Activated T-helper 1 cell treated with anti-CD3 and anti-CD28 coated beads, Interleukin-12 subunit alpha, Interleukin-12 subunit beta, Interleukin-2, Interleukin-4 antibody, amounts not matched to agents 30 ng/mL and 10 ng/mL and 1 ng/mL, durations not matched to agents 14 hours and 24 hours and 36 hours (primary cell): ENCODE measurements at regions not wholly inside any gene's neighbourhood (a gene's known extent, or its start where the extent isn't known, plus 50 kb on each side); places are given as distances from the start of the nearest gene placed in this dataset.

Experiments
- DNase-seq: peaks from one replicate; pipeline ENCODE4 v3.0.0; 2021; ENCODE audit warnings: low spot score
- H3K27ac Mint-ChIP-seq: one replicate; pipeline ENCODE4 v1.8.0; 2021; ENCODE audit warnings: mild to moderate bottlenecking, mixed read lengths
- H3K27me3 Mint-ChIP-seq: one replicate; pipeline ENCODE4 v1.8.0; 2022; ENCODE audit warnings: mild to moderate bottlenecking, moderate library complexity, mixed read lengths; ENCODE audit not compliant: insufficient read depth
- H3K36me3 Mint-ChIP-seq: one replicate; pipeline ENCODE4 v1.8.0; 2021; ENCODE audit warnings: low read depth, mixed read lengths
- H3K4me1 Mint-ChIP-seq: one replicate; pipeline ENCODE4 v1.8.0; 2021; ENCODE audit warnings: low read depth, mixed read lengths
- H3K4me3 Mint-ChIP-seq: one replicate; pipeline ENCODE4 v1.8.0; 2021; ENCODE audit warnings: mild to moderate bottlenecking, moderate library complexity, mixed read lengths
- H3K9me3 Mint-ChIP-seq: one replicate; pipeline ENCODE4 v1.8.0; 2021; ENCODE audit warnings: mixed read lengths
- intact Hi-C: fragments of 100-400 bp; cut with micrococcal nuclease; formaldehyde crosslinking; loops from one replicate; pipeline ENCODE4 v1.15.1; 2024

DNA sequence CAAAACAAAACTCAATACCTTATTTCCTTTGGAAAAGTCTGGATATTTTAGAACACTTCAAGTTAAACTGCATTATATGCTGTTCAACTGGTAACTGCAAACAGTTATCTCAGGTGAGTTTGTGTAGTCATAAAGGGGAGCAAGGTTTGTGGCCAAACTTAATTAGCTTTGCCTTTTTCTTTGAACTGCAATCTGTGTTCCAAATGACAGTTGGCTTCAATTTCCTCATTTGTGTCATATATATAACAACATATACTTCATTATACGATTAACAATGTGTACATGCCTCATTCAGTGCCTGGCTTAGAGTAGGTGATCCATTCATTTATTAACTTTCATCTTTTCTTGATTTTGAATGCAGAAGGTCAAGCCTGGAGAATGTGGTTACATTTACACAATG is 55.8 kb downstream of the KCNE4 start:
- intact Hi-C loops, result no loop called here
- no peaks in the 10 kb centered on the region for H3K4me1 Mint-ChIP-seq
- no peaks in the 10 kb centered on the region for H3K36me3 Mint-ChIP-seq
- peaks cover 3% of the 10 kb centered on the region for H3K27me3 Mint-ChIP-seq
- DNase-seq, result no peak
- no peak overlapping the region for H3K27ac Mint-ChIP-seq
- H3K4me3 Mint-ChIP-seq, result no peak overlapping the region
- H3K9me3 Mint-ChIP-seq, result no peaks in the 10 kb centered on the region

DNA sequence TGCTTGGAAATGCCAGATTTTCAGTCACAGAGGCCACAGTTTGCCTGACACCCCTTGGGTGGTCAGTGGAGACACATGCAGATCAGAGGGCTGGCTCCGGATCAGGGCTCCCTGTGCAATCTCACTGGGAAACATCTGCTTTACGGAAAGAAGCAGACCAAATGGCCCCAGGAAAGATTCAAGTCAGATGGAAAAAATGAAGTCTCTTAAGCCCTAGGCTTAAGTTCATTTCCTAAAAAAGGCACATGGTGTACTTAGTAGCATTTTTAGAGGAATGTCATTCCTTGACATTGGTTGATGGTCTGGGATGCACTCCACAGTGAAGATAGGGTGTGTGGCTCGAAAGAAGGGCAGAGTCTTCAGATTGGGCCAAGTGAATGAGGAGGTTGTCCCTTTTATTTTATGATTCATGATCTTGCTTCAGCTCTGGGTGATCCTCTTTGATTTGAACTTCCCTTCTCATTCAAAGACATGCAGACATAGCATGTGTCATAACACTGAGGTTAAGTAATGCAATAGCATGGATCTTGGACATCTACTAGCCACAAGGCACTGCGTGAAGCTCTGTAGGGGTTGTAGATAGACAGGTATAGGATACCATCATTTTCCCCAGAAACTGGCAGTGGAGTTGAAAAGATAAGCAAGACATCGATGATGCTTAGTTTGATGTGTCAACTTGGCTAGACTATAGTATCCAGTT is 56.5 kb downstream of the KCNE4 start:
- no peak for DNase-seq
- Mint-ChIP-seq H3K27ac (no peak overlapping the region), H3K4me1 (no peaks in the 10 kb centered on the region), H3K27me3 (peaks cover 3% of the 10 kb centered on the region), H3K36me3 (no peaks in the 10 kb centered on the region), H3K4me3 (no peak overlapping the region), H3K9me3 (no peaks in the 10 kb centered on the region)
- intact Hi-C loops, result no loop called here

DNA sequence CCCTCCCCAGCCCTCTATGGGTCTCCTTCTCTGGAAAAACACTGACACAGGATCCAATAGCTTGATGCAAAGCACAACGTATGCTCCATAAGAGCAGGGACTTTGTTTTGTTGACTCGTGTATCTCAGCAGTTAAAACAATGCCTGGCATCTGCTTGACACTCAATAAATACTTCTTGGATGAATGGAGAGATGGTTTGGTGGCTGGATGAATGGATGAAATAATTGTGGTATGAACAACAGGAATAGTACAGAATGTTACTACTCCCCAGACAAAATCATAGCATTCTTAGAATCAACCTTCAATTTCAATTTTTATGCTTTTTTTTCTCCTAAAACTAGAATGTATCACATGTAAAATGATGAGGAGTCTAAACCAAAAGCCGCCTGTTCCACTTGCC is 57.4 kb downstream of the KCNE4 start:
- H3K27ac Mint-ChIP-seq, result no peak overlapping the region
- intact Hi-C loops, result no loop called here

DNA sequence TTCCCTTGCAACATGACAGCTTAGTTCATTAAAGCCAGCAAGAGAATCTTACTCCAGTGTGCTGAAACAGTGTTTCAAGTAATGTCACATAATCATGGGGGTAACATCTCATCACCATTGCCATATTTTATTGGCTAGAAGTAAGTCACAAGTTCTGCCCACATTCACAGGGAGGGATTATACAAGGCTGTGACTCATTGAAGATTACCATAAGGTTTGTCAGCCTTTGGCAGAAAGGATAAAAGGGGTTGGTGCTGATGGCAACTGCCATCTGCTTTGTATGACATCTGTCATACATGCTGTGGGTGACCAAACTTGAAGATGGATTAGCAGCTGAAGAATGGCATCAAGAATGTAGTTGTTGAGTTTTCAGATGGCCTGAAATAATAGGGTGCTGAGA is 61.2 kb downstream of the KCNE4 start:
- intact Hi-C loops, result no loop called here
- no peaks in the 10 kb centered on the region for H3K36me3 Mint-ChIP-seq
- H3K4me3 Mint-ChIP-seq, result no peak overlapping the region
- no peak overlapping the region for H3K27ac Mint-ChIP-seq
- no peak for DNase-seq
- no peaks in the 10 kb centered on the region for H3K9me3 Mint-ChIP-seq
- H3K4me1 Mint-ChIP-seq, result no peaks in the 10 kb centered on the region
- peaks cover 2% of the 10 kb centered on the region for H3K27me3 Mint-ChIP-seq

More for the DNA sequence above, 57.4 kb downstream of the KCNE4 start:
- no peaks in the 10 kb centered on the region for H3K4me1 Mint-ChIP-seq
- H3K9me3 Mint-ChIP-seq, result no peaks in the 10 kb centered on the region
- H3K36me3 Mint-ChIP-seq, result no peaks in the 10 kb centered on the region
- DNase-seq, result no peak
- peaks cover 2% of the 10 kb centered on the region for H3K27me3 Mint-ChIP-seq
- H3K4me3 Mint-ChIP-seq, result no peak overlapping the region

DNA sequence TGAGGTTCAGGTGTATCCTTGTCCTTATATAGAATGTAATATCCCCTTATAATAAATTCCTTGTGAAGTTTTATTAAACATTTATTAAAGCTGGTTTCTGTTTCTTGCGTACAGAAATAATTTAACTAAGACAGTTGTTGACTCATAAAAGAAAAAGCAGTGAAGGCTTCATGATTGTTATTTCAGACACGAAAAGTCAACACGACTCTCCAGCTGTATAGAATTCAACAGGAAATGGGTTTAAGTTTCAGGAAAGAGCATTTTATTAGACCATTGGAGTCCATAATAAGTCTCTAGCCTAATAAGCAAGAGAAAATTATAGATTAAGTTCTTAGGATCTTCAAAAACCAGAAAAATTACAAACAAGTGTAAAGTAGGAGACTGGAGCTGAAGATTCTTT is 62.2 kb downstream of the KCNE4 start:
- Mint-ChIP-seq H3K4me3 (no peak overlapping the region), H3K9me3 (no peaks in the 10 kb centered on the region), H3K27ac (no peak overlapping the region), H3K36me3 (no peaks in the 10 kb centered on the region), H3K4me1 (no peaks in the 10 kb centered on the region), H3K27me3 (peaks cover 2% of the 10 kb centered on the region)
- intact Hi-C loops, result no loop called here
- DNase-seq, result no peak

DNA sequence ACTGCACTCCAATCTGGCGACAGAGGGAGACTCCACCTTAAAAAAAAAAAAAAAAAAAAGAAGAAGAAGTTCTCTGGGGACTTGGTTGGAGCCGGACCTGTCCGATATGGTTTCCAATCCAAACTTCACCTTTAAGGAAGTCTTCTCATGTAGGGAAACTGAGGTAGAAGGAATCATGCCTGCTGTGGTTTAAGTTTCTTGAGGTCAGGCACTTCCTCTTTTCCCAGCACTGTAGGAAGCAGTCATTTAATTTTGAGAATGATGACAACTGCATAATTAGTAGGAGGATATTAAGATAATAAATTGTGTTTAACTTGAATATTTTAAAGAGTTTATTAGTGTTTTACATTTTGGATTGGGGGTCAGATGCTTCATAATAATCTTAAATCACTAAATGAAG is 62.9 kb downstream of the KCNE4 start:
- no peaks in the 10 kb centered on the region for H3K36me3 Mint-ChIP-seq
- no peak overlapping the region for H3K27ac Mint-ChIP-seq
- H3K4me3 Mint-ChIP-seq, result no peak overlapping the region
- DNase-seq, result no peak
- no peaks in the 10 kb centered on the region for H3K9me3 Mint-ChIP-seq
- intact Hi-C loops, result no loop called here
- H3K27me3 Mint-ChIP-seq, result peaks cover 2% of the 10 kb centered on the region
- no peaks in the 10 kb centered on the region for H3K4me1 Mint-ChIP-seq

DNA sequence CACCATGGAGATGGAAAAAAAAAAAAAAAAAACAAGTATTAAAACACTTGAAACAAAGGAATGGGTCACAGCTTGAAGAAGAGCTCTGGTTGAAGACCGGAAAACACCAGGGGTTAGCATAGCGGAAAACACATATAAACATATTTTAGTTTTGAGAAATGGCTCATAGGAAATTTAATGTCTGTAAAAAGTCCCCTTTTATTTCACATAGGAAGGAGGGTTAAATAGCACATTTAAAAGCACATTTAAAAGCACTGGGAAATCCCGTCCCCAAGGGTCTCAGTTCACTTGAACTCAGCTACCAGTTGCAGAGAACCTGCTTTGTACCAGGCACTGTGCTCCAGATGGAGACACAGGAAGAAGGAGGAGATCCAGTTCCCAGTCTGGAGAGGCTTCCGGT is 65.5 kb downstream of the KCNE4 start:
- DNase-seq, result no peak
- no peaks in the 10 kb centered on the region for H3K4me1 Mint-ChIP-seq
- intact Hi-C loops, result no loop called here
- H3K27ac Mint-ChIP-seq, result no peak overlapping the region
- no peak overlapping the region for H3K4me3 Mint-ChIP-seq
- H3K9me3 Mint-ChIP-seq, result no peaks in the 10 kb centered on the region
- H3K36me3 Mint-ChIP-seq, result no peaks in the 10 kb centered on the region
- H3K27me3 Mint-ChIP-seq, result no peaks in the 10 kb centered on the region

DNA sequence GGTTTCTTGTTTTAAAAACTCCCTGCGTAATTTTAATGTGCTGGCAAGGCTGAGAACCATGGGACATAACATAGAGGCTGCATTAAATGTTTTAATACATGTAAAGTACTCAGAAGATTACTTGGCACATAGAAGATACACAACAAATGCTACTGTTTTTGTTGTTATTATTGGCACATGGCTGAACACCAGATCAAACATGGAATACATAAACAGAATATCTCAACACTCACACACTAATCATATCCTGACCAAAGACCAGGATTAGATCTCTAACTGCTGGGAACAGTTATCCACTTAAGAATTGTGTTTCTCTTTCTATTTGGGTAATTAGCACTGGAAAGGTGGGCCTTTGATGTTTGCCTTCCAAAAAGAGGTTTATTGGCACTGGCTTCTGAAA is 69.3 kb downstream of the KCNE4 start:
- H3K27ac Mint-ChIP-seq, result no peak overlapping the region
- H3K36me3 Mint-ChIP-seq, result no peaks in the 10 kb centered on the region
- H3K9me3 Mint-ChIP-seq, result no peaks in the 10 kb centered on the region

DNA sequence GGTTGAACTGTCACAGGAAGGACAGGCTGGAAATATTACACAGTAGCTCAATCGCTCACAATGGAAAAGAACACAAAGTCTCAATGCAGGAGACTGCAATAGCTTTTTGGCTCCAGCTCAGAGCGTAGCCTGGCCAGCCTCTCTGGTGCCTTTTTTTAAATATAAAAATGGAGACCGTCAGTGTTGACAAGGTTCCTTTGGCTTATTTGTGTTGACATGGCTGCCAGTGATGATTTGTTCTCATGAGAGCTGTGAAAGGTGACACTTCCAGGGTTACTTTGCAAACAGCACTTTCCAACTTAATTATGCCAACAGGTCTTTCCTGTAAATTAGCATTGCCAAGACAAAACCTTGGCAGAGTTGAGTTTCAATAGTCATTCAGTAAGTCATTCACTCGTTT is 70.8 kb downstream of the KCNE4 start:
- Mint-ChIP-seq H3K27ac (no peak overlapping the region), H3K36me3 (no peaks in the 10 kb centered on the region), H3K4me3 (no peak overlapping the region), H3K27me3 (no peaks in the 10 kb centered on the region), H3K9me3 (no peaks in the 10 kb centered on the region), H3K4me1 (no peaks in the 10 kb centered on the region)
- intact Hi-C loops, result no loop called here
- DNase-seq, result no peak

More for the DNA sequence above, 69.3 kb downstream of the KCNE4 start:
- no peak for DNase-seq
- Mint-ChIP-seq H3K4me1 (no peaks in the 10 kb centered on the region), H3K27me3 (no peaks in the 10 kb centered on the region), H3K4me3 (no peak overlapping the region)
- intact Hi-C loops, result no loop called here

DNA sequence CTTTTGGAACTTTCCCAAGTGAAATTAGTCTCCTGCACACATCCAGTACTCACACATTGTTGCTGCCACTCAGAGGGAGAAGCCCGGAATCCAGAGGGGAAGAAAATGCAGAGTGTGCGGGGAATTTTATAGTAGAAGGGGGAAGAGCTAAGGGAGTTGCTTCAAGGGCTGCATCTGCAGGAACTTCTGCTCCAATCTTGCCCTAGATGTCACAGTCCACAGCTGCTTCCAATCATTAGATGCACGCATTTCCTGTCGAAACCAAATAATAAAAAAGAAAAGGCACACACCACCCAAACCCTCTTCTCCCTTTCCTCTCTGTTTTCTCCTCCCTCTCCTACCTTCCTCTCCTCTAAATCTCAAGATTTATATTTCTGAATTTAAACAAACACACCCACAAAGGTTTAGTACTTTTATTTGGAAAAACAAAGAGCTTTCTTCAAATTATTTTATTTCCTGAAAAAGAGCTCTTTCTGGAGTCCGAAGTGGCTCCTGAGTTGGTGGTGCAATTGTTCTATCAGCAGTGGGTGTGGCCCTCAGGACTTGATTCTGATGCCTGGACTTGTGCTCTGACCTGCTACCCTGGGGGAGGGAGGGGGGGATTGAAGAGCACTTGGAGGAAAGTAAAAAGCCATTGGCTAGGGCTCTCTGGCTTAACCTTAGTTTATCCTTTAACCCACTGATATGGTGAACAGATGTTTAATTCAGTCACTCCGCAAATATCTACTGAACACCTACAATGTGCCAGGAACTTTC is 72.0 kb downstream of the KCNE4 start:
- DNase-seq, result no peak
- intact Hi-C loops, result no loop called here

DNA sequence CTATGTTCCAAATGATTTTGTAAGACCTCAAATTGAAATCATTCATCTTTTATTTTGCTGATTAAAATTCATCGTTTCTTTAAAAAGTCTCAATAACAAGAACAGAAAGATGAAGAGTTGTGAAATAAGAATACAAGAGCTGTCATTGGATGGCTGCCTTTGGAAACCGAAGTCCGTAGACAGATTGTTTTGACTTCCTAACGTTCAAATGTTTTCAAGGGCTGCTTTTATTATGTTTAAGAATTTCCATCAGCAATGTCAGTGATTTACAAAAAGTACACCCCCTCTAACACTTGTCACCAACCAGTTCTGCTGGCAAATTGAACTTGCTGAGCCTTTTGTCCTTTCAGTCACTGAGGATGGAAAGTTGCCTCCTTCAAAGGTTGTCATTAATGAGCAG is 89.6 kb downstream of the KCNE4 start:
- no peaks in the 10 kb centered on the region for H3K4me1 Mint-ChIP-seq
- H3K36me3 Mint-ChIP-seq, result no peaks in the 10 kb centered on the region
- intact Hi-C loops, result no loop called here
- no peak overlapping the region for H3K27ac Mint-ChIP-seq
- no peak overlapping the region for H3K4me3 Mint-ChIP-seq
- H3K27me3 Mint-ChIP-seq, result no peaks in the 10 kb centered on the region
- no peaks in the 10 kb centered on the region for H3K9me3 Mint-ChIP-seq
- DNase-seq, result no peak

More for the DNA sequence above, 72.0 kb downstream of the KCNE4 start:
- Mint-ChIP-seq H3K9me3 (no peaks in the 10 kb centered on the region), H3K4me1 (no peaks in the 10 kb centered on the region), H3K36me3 (no peaks in the 10 kb centered on the region), H3K27ac (no peak overlapping the region), H3K4me3 (no peak overlapping the region), H3K27me3 (no peaks in the 10 kb centered on the region)

DNA sequence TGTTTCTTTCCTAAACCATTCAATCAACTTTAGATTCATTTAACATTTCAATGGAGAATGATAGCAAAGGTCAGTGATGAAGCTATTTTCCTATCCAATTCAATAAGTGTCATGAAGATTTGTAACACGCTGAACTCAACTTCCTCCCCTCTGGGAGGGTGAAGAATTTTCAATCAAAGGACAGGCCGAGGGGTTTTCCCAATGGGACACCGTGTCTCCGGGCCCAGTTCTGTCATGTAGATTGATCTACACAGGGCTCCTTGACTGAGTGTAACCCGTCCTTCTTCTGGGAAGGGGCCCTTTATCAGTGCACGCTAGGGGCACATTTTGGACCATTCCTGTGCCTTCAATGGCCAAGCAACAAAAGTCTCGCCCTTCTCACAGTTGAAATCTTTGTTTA is 90.1 kb downstream of the KCNE4 start:
- Mint-ChIP-seq H3K4me3 (no peak overlapping the region), H3K36me3 (no peaks in the 10 kb centered on the region)

DNA sequence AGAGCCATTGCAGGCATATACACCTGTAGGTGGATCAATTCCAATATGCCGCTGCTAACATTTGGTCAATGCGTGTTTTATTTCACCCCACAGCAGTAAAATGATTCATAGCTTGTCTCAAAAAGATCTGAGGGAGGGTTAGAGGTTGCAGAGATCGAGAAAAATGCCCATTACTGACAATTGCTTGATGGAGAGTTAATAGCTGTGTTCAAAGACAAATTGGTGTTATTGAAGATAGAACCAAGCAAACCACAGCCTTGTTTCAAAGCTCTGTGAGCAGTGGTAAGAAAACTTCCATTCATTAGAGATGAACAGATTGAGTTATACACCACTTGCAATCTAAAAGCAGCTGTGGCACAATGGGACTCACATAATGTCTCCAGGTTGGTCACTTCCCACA is 95.4 kb downstream of the KCNE4 start:
- intact Hi-C loops, result no loop called here
- Mint-ChIP-seq H3K9me3 (no peaks in the 10 kb centered on the region), H3K4me1 (no peaks in the 10 kb centered on the region), H3K4me3 (no peak overlapping the region), H3K36me3 (no peaks in the 10 kb centered on the region), H3K27ac (no peak overlapping the region), H3K27me3 (no peaks in the 10 kb centered on the region)
- DNase-seq, result no peak

More for the DNA sequence above, 90.1 kb downstream of the KCNE4 start:
- intact Hi-C loops, result no loop called here
- DNase-seq, result no peak
- Mint-ChIP-seq H3K4me1 (no peaks in the 10 kb centered on the region), H3K9me3 (no peaks in the 10 kb centered on the region), H3K27me3 (no peaks in the 10 kb centered on the region), H3K27ac (no peak overlapping the region)
